Tibial nerve (tissue), 3 donors: ENCODE measurements at regions not wholly inside any gene's neighbourhood (a gene's known extent, or its start where the extent isn't known, plus 50 kb on each side); places are given as distances from the start of the nearest gene placed in this dataset.

Experiments used
- CTCF ChIP-seq, 5 experiments: fragments of 200-600 bp in 3 of 5; fragments of 450-650 bp in 2 of 5; sonication (generic) in 3 of 5; IDR thresholded peaks; one replicate each; pipeline ENCODE4 v1.5.1; 2016 to 2019; ENCODE audit warnings: antibody characterized with exemption in 5 of 5, mild to moderate bottlenecking in 3 of 5, moderate library complexity in 2 of 5
- POLR2A ChIP-seq, 2 donors: fragments of 450-650 bp; IDR thresholded peaks; one replicate each; pipeline ENCODE4 v1.6.1; 2017; ENCODE audit warnings: antibody characterized with exemption in 2 of 2, mild to moderate bottlenecking in 2 of 2, moderate library complexity in 2 of 2

- no peak for TF ChIP-seq CTCF (IDR thresholded peaks at IDR 0.05)
- no peak for TF ChIP-seq POLR2A (IDR thresholded peaks at IDR 0.05)
These were observed 696.8 kb upstream of the MBL2 start for GRCh38 chr10:53469383-53469782.
